Caco-2 (cell line): ENCODE measurements at regions not wholly inside any gene's neighbourhood (a gene's known extent, or its start where the extent isn't known, plus 50 kb on each side); places are given as distances from the start of the nearest gene placed in this dataset.

Experiments
- BruUV-seq: library from RNA; stranded (reverse); fragments of 400-500 nt; replicated peaks from 2 replicates; lab custom pipeline; 2021; lab: Mats Ljungman, UMichigan
- CTCF ChIA-PET: fragments of 300-600 bp; sonication (Branson Sonifier 250); formaldehyde crosslinking; loops from one replicate; lab custom pipeline; 2022; ENCODE audit warnings: antibody characterized with exemption; lab: Charles Lee
- POLR2A ChIA-PET: fragments of 300-600 bp; sonication (Branson Sonifier 250); formaldehyde crosslinking; loops from one replicate; lab custom pipeline; 2022; ENCODE audit warnings: antibody characterized with exemption; lab: Charles Lee
- DNase-seq, 2 experiments: peaks; one replicate each; pipeline versions ENCODE4 v3.0.0 to v3.0.0-alpha.2; 2020 to 2022
- H3K27me3 ChIP-seq: replicated peaks from 2 replicates; pipeline ENCODE4 v1.6.0; 2011; ENCODE audit warnings: low read length; ENCODE audit not compliant: control insufficient read depth, insufficient read depth
- H3K36me3 ChIP-seq: 2 replicates; pipeline ENCODE4 v1.5.1; 2011; ENCODE audit warnings: low read length; ENCODE audit not compliant: control insufficient read depth, insufficient read depth
- H3K4me1 ChIP-seq: fragments of 250-450 bp; sonication (Bioruptor Pico); 2 replicates; pipeline ENCODE4 v1.5.1; 2020; ENCODE audit warnings: mild to moderate bottlenecking
- H3K4me3 ChIP-seq: 2 replicates; pipeline ENCODE4 v1.5.1; 2011; ENCODE audit warnings: low read depth, mild to moderate bottlenecking, control low read depth, low read length
- H3K9me3 ChIP-seq: fragments of 250-450 bp; sonication (Bioruptor Pico); 2 replicates; pipeline ENCODE4 v1.5.1; 2020; ENCODE audit warnings: mild to moderate bottlenecking, moderate library complexity
- H3K27ac Mint-ChIP-seq: one replicate; pipeline ENCODE4 v1.8.0; 2022; ENCODE audit warnings: mixed read lengths; ENCODE audit not compliant: unreplicated experiment
- H3K27me3 Mint-ChIP-seq: one replicate; pipeline ENCODE4 v1.8.0; 2022; ENCODE audit warnings: mixed read lengths; ENCODE audit not compliant: insufficient read depth, unreplicated experiment
- H3K36me3 Mint-ChIP-seq: one replicate; pipeline ENCODE4 v1.8.0; 2022; ENCODE audit warnings: mild to moderate bottlenecking, mixed read lengths; ENCODE audit not compliant: insufficient read depth, unreplicated experiment
- H3K4me1 Mint-ChIP-seq: one replicate; pipeline ENCODE4 v1.8.0; 2022; ENCODE audit warnings: low read depth, mixed read lengths; ENCODE audit not compliant: unreplicated experiment
- H3K4me3 Mint-ChIP-seq: one replicate; pipeline ENCODE4 v1.8.0; 2022; ENCODE audit warnings: mild to moderate bottlenecking, moderate library complexity, mixed read lengths; ENCODE audit not compliant: unreplicated experiment
- H3K9me3 Mint-ChIP-seq: one replicate; pipeline ENCODE4 v1.8.0; 2022; ENCODE audit warnings: mixed read lengths; ENCODE audit not compliant: unreplicated experiment
- CTCF ChIP-seq, 2 experiments: fragments of 200-600 bp in 1 of 2; IDR thresholded peaks; 1 replicate in 1 of 2; 2 replicates in 1 of 2; pipeline versions ENCODE4 v1.5.1 to v1.8.0; 2011 to 2022; ENCODE audit warnings: antibody characterized with exemption in 1 of 2, control low read depth in 1 of 2, inconsistent platforms in 1 of 2, low read depth in 1 of 2, low read length in 1 of 2, mild to moderate bottlenecking in 1 of 2, moderate library complexity in 1 of 2; ENCODE audit not compliant: insufficient read depth in 1 of 2, severe bottlenecking in 1 of 2, unreplicated experiment in 1 of 2
- intact Hi-C: fragments of 100-400 bp; cut with micrococcal nuclease; formaldehyde crosslinking; loops from one replicate; pipeline ENCODE4 v1.10.0; 2022; ENCODE audit not compliant: unreplicated experiment

- Histone ChIP-seq H3K4me1 (peaks cover 8% of the 10 kb centered on the region), H3K9me3 (peaks cover 3% of the 10 kb centered on the region; the same call in 1 of the 2 replicates), H3K36me3 (no peaks in the 10 kb centered on the region), H3K27me3 (no peaks in the 10 kb centered on the region), H3K4me3 (no peak overlapping the region)
- H3K9me3 Mint-ChIP-seq = peaks cover 49% of the 10 kb centered on the region
- ChIA-PET POLR2A (no interaction called here), CTCF (no interaction called here)
- H3K36me3 Mint-ChIP-seq = peaks cover 56% of the 10 kb centered on the region
- BruUV-seq = no TSS peak
- H3K27me3 Mint-ChIP-seq = no peaks in the 10 kb centered on the region
- H3K4me1 Mint-ChIP-seq = peaks cover 17% of the 10 kb centered on the region
- TF ChIP-seq CTCF (IDR thresholded peaks at IDR 0.05; ENCODE audit: insufficient read depth in 1 of 2, low read depth in 1 of 2, low read length in 1 of 2, severe bottlenecking in 1 of 2, unreplicated experiment in 1 of 2) = no peak
- intact Hi-C loops = no loop called here
- DNase-seq = no peak
- H3K27ac Mint-ChIP-seq = no peak overlapping the region
- H3K4me3 Mint-ChIP-seq = no peak overlapping the region
Measured at GRCh38 chr15:53875139-53875538, 103.1 kb upstream of the UNC13C start.

DNA sequence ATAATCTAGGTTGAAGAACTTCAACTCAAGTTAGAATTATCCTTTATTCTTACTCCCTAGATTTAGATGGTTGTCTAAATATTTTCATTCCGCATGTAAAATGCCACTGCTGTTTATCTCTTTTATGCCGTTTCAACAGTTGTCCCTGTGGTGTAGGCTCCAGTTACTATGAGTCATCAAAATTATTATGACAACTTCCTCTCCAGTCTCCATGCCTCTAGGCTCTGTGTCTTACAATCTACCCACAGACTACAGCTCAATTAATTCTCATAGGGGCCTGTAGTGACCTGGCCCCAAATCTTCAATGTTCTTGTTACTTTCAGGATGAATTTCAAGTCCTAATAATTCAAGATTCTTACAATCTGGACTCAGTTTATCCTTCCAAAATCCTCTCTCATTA is 105.8 kb upstream of the UNC13C start:
- peaks cover 15% of the 10 kb centered on the region for H3K4me1 ChIP-seq
- POLR2A ChIA-PET = no interaction called here
- no peaks in the 10 kb centered on the region for H3K36me3 ChIP-seq
- no peak for DNase-seq
- Mint-ChIP-seq H3K27me3 (no peaks in the 10 kb centered on the region), H3K4me3 (no peak overlapping the region), H3K27ac (peak overlapping the region; percentile 44), H3K9me3 (peaks cover 44% of the 10 kb centered on the region), H3K36me3 (peaks cover 63% of the 10 kb centered on the region), H3K4me1 (peaks cover 17% of the 10 kb centered on the region)
- no TSS peak for BruUV-seq
- CTCF ChIA-PET = no interaction called here
- no peaks in the 10 kb centered on the region for H3K27me3 ChIP-seq
- no peak for TF ChIP-seq CTCF (IDR thresholded peaks at IDR 0.05; ENCODE audit: insufficient read depth in 1 of 2, low read depth in 1 of 2, low read length in 1 of 2, severe bottlenecking in 1 of 2, unreplicated experiment in 1 of 2)
- intact Hi-C loops = no loop called here
- H3K4me3 ChIP-seq = no peak overlapping the region
- H3K9me3 ChIP-seq = peaks cover 24% of the 10 kb centered on the region

DNA sequence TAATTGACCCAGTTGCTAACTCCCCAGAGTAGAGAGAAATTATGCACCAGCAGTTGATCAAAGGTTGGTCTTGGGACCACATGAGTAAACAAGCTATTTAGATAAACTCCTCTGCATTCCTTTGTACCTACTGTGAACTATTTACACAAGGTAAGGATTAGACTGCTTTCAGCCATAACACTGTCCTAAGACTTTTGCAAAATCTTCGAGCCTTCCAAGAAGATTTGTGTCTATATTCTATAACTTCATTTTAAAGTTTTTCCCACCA is 108.5 kb upstream of the UNC13C start:
- intact Hi-C loops = no loop called here
- no TSS peak for BruUV-seq
- CTCF ChIA-PET = no interaction called here
- H3K4me1 ChIP-seq = peaks cover 15% of the 10 kb centered on the region
- no peak overlapping the region for H3K4me3 ChIP-seq
- Mint-ChIP-seq H3K27me3 (no peaks in the 10 kb centered on the region), H3K9me3 (peaks cover 53% of the 10 kb centered on the region), H3K4me1 (peaks cover 11% of the 10 kb centered on the region), H3K27ac (no peak overlapping the region), H3K4me3 (no peak overlapping the region), H3K36me3 (peaks cover 78% of the 10 kb centered on the region)
- H3K9me3 ChIP-seq = peaks cover 37% of the 10 kb centered on the region
- POLR2A ChIA-PET = no interaction called here
- peaks cover 2% of the 10 kb centered on the region for H3K36me3 ChIP-seq
- no peaks in the 10 kb centered on the region for H3K27me3 ChIP-seq
- TF ChIP-seq CTCF (IDR thresholded peaks at IDR 0.05; ENCODE audit: insufficient read depth in 1 of 2, low read depth in 1 of 2, low read length in 1 of 2, severe bottlenecking in 1 of 2, unreplicated experiment in 1 of 2) = no peak
- DNase-seq = peak; percentile 51 to 61
